ENCODE measurements at regions not wholly inside any gene's neighbourhood (a gene's known extent, or its start where the extent isn't known, plus 50 kb on each side); places are given as distances from the start of the nearest gene placed in this dataset.
"Not testable (repeated sequence)": the region's sequence is repeated elsewhere in the genome, so short reads cannot be mapped to it uniquely, and the experiment has no call there.

GRCh38 chrX:1140236-1140681 lies 72.2 kb downstream of the CRLF2 start:
- DNase-seq, result no peak

DNA sequence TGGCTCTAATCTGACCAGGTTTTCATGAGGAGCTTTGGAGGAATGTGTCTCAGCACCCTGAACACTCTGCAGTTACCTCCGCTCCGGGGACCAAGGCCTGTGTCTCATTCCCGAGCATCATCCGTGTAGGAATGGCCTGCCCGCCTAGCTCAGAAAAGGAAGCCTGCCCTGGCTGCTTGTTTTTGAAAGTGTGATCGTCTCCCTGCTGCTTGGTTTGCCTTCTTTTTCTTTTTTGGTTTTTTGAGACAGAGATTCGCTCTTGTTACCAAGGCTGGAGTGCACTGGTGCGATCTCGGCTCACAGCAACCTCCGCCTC lies 73.3 kb downstream of the CRLF2 start:
- DNase-seq, result no peak

- DNase-seq, result no peak
Observed at GRCh38 chrX:1138476-1139184, 73.8 kb downstream of the CRLF2 start.

DNA sequence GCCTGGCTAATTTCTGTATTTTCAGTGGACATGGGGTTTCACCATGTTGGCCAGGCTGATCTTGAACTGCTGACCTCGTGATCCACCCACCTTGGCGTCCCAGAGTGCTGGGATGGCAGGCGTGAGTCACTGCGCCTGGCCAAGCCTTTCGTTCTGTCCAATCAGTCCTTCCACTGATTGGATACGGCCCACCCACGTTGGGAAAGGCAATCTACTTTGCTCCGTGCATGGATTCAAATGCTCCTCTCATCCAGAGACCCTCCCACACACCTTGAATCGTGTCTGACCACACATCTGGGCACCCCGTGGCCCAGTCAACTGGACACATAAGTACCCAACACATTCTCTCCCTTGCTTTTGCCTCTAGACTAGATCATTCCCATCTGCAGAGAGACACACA lies 74.9 kb downstream of the CRLF2 start:
- DNase-seq, result no peak

GRCh38 chrX:1136582-1136981 lies 75.9 kb downstream of the CRLF2 start:
- DNase-seq, result not testable (repeated sequence)

- no peak for DNase-seq
Observed at GRCh38 chrX:1134976-1135375, 77.5 kb downstream of the CRLF2 start.

DNA sequence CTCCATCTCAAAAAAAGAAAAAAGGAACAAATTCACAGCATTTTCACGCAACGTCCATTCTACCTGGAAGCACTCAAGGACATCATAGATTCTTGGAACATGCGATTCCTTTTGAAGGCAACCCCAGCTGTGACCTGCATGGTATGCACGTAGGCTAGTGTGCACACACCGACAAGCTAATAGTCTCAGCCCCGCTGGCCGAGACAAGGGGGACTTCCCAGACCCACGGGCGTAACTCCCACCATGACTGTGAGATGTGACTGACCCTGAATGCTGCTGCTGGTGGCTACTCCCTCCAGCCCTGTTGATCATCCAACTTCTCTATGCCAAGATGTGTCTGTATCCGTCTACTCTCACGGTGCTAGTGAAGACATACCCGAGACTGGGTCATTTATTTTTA lies 78.3 kb downstream of the CRLF2 start:
- DNase-seq, result no peak

- no peak for DNase-seq
Observed at GRCh38 chrX:1126738-1127137, 85.7 kb downstream of the CRLF2 start.

- DNase-seq, result no peak
Observed at GRCh38 chrX:1124531-1124930, 87.9 kb downstream of the CRLF2 start.

DNA sequence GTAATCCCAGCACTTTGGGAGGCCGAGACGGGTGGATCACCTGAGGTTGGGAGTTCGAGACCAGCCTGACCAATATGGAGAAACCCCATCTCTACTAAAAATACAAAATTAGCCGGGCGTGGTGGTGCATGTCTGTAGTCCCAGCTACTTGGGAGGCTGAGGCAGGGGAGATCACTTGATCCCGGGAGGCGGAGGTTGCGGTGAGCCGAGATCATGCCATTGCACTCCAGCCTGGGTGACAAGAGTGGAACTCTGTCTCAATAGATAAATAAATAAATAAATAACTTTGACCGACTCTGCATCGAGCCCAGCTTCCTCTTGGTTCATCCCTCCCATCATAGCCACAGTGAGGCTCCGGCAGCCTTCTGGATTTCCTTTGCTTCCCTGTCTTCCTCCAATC lies 89.6 kb downstream of the CRLF2 start:
- not testable (repeated sequence) for DNase-seq

- DNase-seq, result no peak
Observed at GRCh38 chrX:1119275-1119674, 93.2 kb downstream of the CRLF2 start.

DNA sequence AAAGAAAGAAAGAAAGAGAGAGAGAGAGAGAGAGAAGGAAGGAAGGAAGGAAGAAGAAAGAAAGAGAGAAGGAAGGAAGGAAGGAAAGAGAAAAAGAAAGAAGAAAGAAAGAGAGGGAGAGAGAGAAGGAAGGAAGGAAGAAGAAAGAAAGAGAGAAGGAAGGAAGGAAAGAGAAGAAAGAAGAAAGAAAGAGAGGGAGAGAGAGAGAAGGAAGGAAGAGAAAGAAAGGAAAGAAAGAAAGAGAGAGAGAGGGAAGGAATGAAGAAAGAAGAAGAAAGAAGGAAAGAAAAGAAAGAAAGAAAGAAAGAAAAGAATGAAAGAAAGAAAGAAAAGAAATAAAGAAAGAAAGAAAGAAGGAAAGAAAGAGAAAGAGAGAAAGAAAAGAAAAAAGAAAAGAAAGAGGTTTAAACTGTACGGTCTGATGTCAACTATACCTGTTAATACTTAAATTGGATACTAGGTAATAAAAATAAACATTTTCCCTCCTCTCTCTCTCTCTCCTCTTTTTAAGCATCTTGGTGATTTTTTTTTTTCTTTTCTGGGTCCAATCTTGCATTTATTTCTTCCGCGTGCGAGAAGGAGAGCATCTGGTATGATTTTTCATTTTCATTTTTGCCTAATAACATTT lies 93.8 kb downstream of the CRLF2 start:
- no peak for DNase-seq

- DNase-seq, result not testable (repeated sequence)
Observed at GRCh38 chrX:1115411-1115810, 97.0 kb downstream of the CRLF2 start.

DNA sequence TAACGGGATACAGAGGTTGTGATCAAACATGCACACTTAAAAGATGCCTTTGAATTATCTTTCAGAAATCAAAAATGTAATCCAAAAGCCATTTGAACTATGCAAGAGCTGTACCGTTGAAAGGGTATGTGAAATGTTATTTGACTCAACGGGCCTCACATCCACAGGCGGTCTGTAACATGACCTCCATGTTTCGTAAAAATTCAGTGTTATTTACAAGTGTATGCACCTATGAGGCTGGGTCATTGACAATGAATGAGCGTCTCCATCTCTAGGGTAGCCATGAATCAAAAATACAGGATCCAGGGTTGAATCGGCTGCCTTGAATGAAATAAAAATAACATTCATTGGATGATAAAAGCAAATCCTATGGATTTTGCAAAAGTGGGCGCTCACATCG lies 100.1 kb downstream of the CRLF2 start:
- DNase-seq, result no peak

DNA sequence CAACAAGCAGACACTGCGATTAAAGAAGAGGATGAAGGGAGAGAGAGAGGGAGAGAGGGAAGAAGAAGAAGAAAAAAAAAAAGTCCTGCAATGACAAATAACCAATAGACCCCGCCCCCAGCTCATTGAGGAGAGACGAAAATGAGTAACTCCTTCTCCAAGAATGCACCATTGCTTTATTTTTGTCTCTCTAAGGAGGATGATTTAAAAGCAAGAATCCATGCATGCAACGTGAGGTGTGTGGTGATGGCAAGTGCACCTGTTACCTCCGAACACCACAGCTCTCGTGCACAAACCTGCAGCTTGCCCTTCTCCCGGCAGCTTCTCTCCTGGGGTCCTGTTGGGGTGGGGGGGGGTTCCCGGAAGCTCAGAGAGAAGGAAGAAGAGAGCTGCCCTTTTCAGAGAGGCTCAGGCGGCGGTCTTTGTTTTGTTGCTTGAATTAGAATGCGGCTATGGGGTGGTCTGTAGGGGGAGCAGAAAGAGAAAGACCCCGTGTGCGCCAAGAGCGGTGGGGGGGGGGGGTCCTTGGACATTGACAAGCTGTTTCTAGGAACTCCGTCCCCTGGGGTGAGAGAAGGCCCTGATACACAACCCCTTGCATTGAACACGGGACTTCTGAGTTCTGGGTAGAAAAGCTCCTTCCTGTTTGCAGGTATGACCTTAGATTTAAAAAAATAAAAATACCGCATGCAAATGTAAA lies 100.7 kb downstream of the CRLF2 start:
- DNase-seq, result no peak

- no peak for DNase-seq
Observed at GRCh38 chrX:1109580-1110119, 102.8 kb downstream of the CRLF2 start.

DNA sequence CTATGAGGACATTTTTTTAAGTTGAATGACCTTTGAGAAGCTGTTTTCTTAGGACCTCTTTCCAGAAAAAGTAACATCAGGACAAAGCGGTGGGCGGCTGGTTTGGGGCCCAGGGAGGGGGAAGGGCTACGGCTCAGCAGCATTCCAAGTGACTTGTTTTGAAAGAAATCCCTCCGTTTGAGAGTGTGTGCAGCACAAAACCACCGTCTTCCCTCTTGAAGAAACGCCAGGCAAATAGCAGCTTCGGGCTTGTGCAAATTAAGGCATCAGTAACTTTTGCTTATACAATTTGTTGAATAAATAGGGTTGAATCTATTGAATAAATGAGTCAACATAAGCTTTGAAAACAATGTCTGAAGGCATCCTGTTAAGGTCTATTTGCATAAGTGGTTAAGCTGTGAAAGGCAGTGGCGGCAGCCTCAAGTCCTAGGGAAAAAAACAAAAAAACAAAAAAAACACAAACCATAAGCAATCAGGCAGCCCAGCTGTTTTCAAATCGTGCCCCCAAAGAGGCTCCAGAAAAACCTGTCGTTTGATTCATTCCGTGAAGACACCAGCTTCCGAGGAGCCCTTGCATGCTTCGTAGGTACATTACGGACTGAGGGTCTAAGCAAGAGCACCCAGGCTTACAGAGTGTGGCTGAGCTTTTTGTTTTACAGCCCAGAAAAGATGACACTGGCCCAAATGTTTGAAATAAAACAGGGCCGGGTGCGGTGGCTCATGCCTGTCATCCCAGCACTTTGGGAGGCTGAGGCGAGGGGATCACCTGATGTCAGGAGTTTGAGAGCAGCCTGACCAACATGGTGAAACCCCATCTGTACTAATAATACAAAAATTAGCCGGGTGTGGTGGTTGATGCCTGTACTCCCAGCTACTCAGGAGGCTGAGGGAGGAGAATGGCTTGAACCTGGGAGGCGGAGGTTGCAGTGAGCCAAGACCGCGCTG lies 103.7 kb downstream of the CRLF2 start:
- no peak for DNase-seq

GRCh38 chrX:1106478-1107210 lies 105.8 kb downstream of the CRLF2 start:
- no peak for DNase-seq

- DNase-seq, result no peak
Observed at GRCh38 chrX:1105671-1106419, 106.6 kb downstream of the CRLF2 start.

DNA sequence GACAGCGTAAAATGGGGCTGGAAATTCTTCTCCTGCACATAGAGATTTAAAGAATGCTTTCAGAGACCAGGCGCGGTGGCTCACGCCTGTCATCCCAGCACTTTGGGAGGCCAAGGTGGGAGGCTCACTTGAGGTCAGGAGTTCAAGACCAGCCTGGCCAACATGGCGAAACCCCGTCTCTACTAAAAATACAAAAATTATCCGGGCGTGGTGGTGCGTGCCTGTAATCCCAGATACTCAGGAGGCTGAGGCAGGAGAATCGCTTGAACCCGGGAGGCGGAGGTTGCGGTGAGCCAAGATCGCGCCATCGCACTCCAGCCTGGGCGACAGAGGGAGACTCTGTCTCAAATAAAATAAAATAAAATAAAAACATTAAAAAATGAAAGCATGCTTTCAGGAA lies 107.4 kb downstream of the CRLF2 start:
- not testable (repeated sequence) for DNase-seq

- no peak for DNase-seq
Observed at GRCh38 chrX:1103360-1103759, 109.1 kb downstream of the CRLF2 start.

All from NCI-H1105 (cell line).